ENCODE measurements at regions not wholly inside any gene's neighbourhood (a gene's known extent, or its start where the extent isn't known, plus 50 kb on each side); places are given as distances from the start of the nearest gene placed in this dataset.

GRCh38 chr9:86460216-86461002, 106.2 kb upstream of the TUT7 start:
- Histone ChIP-seq H3K9me3 (ENCODE audit: control insufficient read depth, low read length) (no peaks in the 10 kb centered on the region), H3K4me1 (ENCODE audit: control insufficient read depth, insufficient read depth, low read length) (peaks cover 4% of the 10 kb centered on the region), H3K27me3 (ENCODE audit: control insufficient read depth, insufficient read depth, low read length) (no peaks in the 10 kb centered on the region), H3K9ac (ENCODE audit: low read length) (no peak overlapping the region), H3K4me3 (ENCODE audit: low read length) (no peak overlapping the region), H3K36me3 (ENCODE audit: control insufficient read depth, insufficient read depth, low read length) (no peaks in the 10 kb centered on the region)

DNA sequence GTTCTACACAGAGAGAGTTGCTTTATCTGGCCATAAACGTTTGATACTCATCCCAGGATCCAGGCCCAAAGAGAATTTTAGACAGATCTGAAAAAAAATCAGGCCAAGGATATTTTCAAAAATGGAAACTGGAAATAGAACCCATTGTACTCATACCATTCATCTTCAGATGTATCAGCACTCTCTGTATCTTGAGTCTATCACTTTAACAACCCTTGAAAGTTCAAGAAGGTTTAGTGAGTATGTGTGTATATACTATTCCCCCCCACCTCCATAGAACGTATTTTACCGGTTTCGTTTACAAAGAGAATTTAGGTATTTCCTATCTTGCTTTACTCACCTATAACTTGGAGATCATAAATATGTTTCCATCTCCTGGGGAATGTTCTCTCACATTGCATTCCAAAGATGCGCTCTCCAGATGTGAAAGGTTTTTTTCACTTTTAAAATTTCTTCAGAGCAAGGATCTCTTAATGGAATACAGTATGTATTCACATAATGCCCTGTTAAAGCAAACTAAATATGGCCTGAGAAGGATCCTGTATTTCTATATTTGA, 105.5 kb upstream of the TUT7 start:
- no peaks in the 10 kb centered on the region for H3K9me3 ChIP-seq (ENCODE audit: control insufficient read depth, low read length)
- H3K36me3 ChIP-seq (ENCODE audit: control insufficient read depth, insufficient read depth, low read length) = no peaks in the 10 kb centered on the region
- no peak overlapping the region for H3K9ac ChIP-seq (ENCODE audit: low read length)
- H3K4me3 ChIP-seq (ENCODE audit: low read length) = no peak overlapping the region
- no peaks in the 10 kb centered on the region for H3K27me3 ChIP-seq (ENCODE audit: control insufficient read depth, insufficient read depth, low read length)
- peaks cover 4% of the 10 kb centered on the region for H3K4me1 ChIP-seq (ENCODE audit: control insufficient read depth, insufficient read depth, low read length)

- Histone ChIP-seq H3K9ac (ENCODE audit: low read length) (no peak overlapping the region), H3K4me1 (ENCODE audit: control insufficient read depth, insufficient read depth, low read length) (peaks cover 2% of the 10 kb centered on the region), H3K9me3 (ENCODE audit: control insufficient read depth, low read length) (no peaks in the 10 kb centered on the region), H3K36me3 (ENCODE audit: control insufficient read depth, insufficient read depth, low read length) (no peaks in the 10 kb centered on the region), H3K27me3 (ENCODE audit: control insufficient read depth, insufficient read depth, low read length) (no peaks in the 10 kb centered on the region), H3K4me3 (ENCODE audit: low read length) (no peak overlapping the region)
These were observed 105.0 kb upstream of the TUT7 start for GRCh38 chr9:86459191-86459590.

- H3K27me3 ChIP-seq (ENCODE audit: control insufficient read depth, insufficient read depth, low read length) = no peaks in the 10 kb centered on the region
- H3K9ac ChIP-seq (ENCODE audit: low read length) = no peak overlapping the region
- H3K9me3 ChIP-seq (ENCODE audit: control insufficient read depth, low read length) = no peaks in the 10 kb centered on the region
- no peak overlapping the region for H3K4me3 ChIP-seq (ENCODE audit: low read length)
- no peaks in the 10 kb centered on the region for H3K36me3 ChIP-seq (ENCODE audit: control insufficient read depth, insufficient read depth, low read length)
- no peaks in the 10 kb centered on the region for H3K4me1 ChIP-seq (ENCODE audit: control insufficient read depth, insufficient read depth, low read length)
These were observed 104.1 kb upstream of the TUT7 start for GRCh38 chr9:86458191-86458855.

GRCh38 chr9:86456416-86456815, 102.2 kb upstream of the TUT7 start:
- no peaks in the 10 kb centered on the region for H3K4me1 ChIP-seq (ENCODE audit: control insufficient read depth, insufficient read depth, low read length)
- H3K9ac ChIP-seq (ENCODE audit: low read length) = no peak overlapping the region
- H3K4me3 ChIP-seq (ENCODE audit: low read length) = no peak overlapping the region
- no peaks in the 10 kb centered on the region for H3K27me3 ChIP-seq (ENCODE audit: control insufficient read depth, insufficient read depth, low read length)
- no peaks in the 10 kb centered on the region for H3K9me3 ChIP-seq (ENCODE audit: control insufficient read depth, low read length)
- no peaks in the 10 kb centered on the region for H3K36me3 ChIP-seq (ENCODE audit: control insufficient read depth, insufficient read depth, low read length)

DNA sequence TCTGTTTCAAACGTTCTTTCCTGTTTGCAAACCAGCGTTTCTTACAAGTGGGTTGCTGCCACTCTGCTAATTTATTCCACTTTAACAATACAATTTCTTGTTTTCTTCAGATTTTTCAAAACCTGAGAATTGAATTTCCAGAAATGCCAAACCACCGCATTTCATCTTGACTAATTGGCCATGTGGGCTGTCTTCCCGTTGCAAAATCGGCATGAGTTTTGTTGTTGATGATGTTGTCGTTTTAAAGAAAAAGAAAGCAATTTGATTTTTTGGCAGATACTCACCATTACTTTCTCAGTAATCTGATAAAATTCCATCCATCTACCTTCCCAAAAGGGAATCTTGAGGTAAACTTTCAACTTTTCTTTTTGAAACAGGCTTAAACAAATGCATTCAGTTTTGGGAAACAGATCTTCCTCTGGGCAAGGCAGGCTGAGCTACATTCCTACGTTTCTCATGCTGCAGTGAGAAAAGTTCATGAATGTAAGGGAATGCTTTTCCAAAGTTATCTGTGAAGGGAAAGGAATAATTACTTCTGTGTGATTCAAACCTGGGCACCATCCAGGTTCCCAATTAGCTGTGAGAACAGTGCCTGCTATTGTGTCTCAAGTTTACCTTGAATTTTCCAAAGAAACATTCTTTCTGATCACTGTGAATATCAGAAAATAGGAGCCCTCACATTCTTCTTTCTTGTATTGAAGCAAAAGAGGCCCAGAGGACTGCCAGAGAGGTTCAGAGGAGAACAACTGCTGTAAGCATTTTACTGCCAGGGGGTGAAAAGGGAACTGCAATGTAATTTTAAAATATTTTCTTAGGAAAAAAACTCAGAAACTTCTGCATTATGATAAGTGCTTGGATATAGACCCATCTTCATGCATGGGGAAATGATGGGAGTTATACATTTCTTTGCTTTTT, 100.7 kb upstream of the TUT7 start:
- Histone ChIP-seq H3K4me1 (ENCODE audit: control insufficient read depth, insufficient read depth, low read length) (no peaks in the 10 kb centered on the region), H3K9me3 (ENCODE audit: control insufficient read depth, low read length) (no peaks in the 10 kb centered on the region), H3K27me3 (ENCODE audit: control insufficient read depth, insufficient read depth, low read length) (no peaks in the 10 kb centered on the region), H3K36me3 (ENCODE audit: control insufficient read depth, insufficient read depth, low read length) (no peaks in the 10 kb centered on the region), H3K9ac (ENCODE audit: low read length) (no peak overlapping the region), H3K4me3 (ENCODE audit: low read length) (no peak overlapping the region)

- no peaks in the 10 kb centered on the region for H3K27me3 ChIP-seq (ENCODE audit: control insufficient read depth, insufficient read depth, low read length)
- no peak overlapping the region for H3K4me3 ChIP-seq (ENCODE audit: low read length)
- H3K4me1 ChIP-seq (ENCODE audit: control insufficient read depth, insufficient read depth, low read length) = no peaks in the 10 kb centered on the region
- no peaks in the 10 kb centered on the region for H3K36me3 ChIP-seq (ENCODE audit: control insufficient read depth, insufficient read depth, low read length)
- H3K9me3 ChIP-seq (ENCODE audit: control insufficient read depth, low read length) = no peaks in the 10 kb centered on the region
- H3K9ac ChIP-seq (ENCODE audit: low read length) = no peak overlapping the region
These were observed 98.1 kb upstream of the TUT7 start for GRCh38 chr9:86452201-86452828.

GRCh38 chr9:86449246-86449645, 95.0 kb upstream of the TUT7 start:
- Histone ChIP-seq H3K4me1 (ENCODE audit: control insufficient read depth, insufficient read depth, low read length) (no peaks in the 10 kb centered on the region), H3K27me3 (ENCODE audit: control insufficient read depth, insufficient read depth, low read length) (no peaks in the 10 kb centered on the region), H3K4me3 (ENCODE audit: low read length) (no peak overlapping the region), H3K36me3 (ENCODE audit: control insufficient read depth, insufficient read depth, low read length) (no peaks in the 10 kb centered on the region), H3K9ac (ENCODE audit: low read length) (no peak overlapping the region), H3K9me3 (ENCODE audit: control insufficient read depth, low read length) (no peaks in the 10 kb centered on the region)

DNA sequence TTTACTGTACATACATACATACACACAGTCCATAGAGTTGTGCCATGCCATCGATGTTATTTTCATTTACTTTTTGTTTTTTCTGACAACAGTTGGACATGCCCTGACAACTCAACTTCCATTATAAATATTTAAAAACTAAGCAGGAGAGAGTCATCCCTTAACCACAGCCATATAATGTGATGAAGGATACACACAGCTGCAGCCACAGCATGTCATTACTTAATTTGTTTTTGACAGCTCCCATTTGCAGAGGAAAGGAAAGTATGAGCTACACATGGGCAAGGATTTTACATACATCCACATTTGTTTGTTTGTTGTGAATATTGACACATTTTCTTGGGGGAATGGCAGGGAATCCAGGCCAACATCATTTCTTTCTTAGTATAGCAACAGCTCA, 91.5 kb upstream of the TUT7 start:
- H3K36me3 ChIP-seq (ENCODE audit: control insufficient read depth, insufficient read depth, low read length) = no peaks in the 10 kb centered on the region
- no peak overlapping the region for H3K9ac ChIP-seq (ENCODE audit: low read length)
- H3K4me3 ChIP-seq (ENCODE audit: low read length) = no peak overlapping the region
- H3K27me3 ChIP-seq (ENCODE audit: control insufficient read depth, insufficient read depth, low read length) = no peaks in the 10 kb centered on the region
- H3K9me3 ChIP-seq (ENCODE audit: control insufficient read depth, low read length) = no peaks in the 10 kb centered on the region
- H3K4me1 ChIP-seq (ENCODE audit: control insufficient read depth, insufficient read depth, low read length) = no peaks in the 10 kb centered on the region

GRCh38 chr9:86443992-86444391, 89.8 kb upstream of the TUT7 start:
- Histone ChIP-seq H3K36me3 (ENCODE audit: control insufficient read depth, insufficient read depth, low read length) (no peaks in the 10 kb centered on the region), H3K4me3 (ENCODE audit: low read length) (no peak overlapping the region), H3K27me3 (ENCODE audit: control insufficient read depth, insufficient read depth, low read length) (no peaks in the 10 kb centered on the region), H3K9me3 (ENCODE audit: control insufficient read depth, low read length) (no peaks in the 10 kb centered on the region), H3K4me1 (ENCODE audit: control insufficient read depth, insufficient read depth, low read length) (no peaks in the 10 kb centered on the region), H3K9ac (ENCODE audit: low read length) (no peak overlapping the region)

DNA sequence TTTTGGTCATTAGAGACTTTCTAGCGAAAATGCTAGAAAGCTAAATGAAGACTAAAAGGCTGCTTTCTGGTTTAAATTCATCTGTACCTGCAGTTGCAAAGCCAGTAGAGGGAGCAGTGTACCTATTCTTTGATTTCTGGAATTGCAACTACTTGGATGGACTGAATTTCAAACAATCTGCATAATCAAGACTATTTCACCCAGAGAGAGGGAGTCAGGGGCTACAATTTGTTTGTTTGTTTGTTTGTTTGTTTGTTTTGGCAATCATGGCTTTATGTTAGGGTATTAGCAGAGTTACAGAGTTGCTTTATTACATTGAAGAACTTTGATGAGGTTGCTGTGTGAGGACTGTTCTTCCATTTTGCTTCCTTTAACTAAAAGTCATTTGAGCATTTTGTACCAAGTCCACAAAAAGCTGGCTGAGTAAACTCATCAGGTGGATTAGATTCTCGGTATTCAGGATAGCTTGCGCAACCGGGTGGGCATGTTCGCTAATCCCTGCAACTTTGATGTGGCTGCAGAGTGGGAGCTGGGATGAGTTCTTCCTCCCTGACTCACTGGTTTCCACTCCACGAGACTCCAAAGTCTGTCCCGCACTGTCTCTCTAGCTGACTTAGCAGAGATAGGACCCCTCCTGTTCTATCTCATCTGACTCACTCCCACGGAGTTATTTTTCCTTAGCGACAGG, 80.0 kb upstream of the TUT7 start:
- Histone ChIP-seq H3K9me3 (ENCODE audit: control insufficient read depth, low read length) (no peaks in the 10 kb centered on the region), H3K4me3 (ENCODE audit: low read length) (no peak overlapping the region), H3K27me3 (ENCODE audit: control insufficient read depth, insufficient read depth, low read length) (no peaks in the 10 kb centered on the region), H3K9ac (ENCODE audit: low read length) (no peak overlapping the region), H3K36me3 (ENCODE audit: control insufficient read depth, insufficient read depth, low read length) (no peaks in the 10 kb centered on the region), H3K4me1 (ENCODE audit: control insufficient read depth, insufficient read depth, low read length) (no peaks in the 10 kb centered on the region)
